ENCODE measurements at regions not wholly inside any gene's neighbourhood (a gene's known extent, or its start where the extent isn't known, plus 50 kb on each side); places are given as distances from the start of the nearest gene placed in this dataset.

GRCh38 chr6:74253261-74253660 is 557.3 kb downstream of the CD109 start:
- Histone ChIP-seq H3K4me3 (no peak overlapping the region), H3K27me3 (no peaks in the 10 kb centered on the region), H3K9me3 (no peaks in the 10 kb centered on the region), H3K36me3 (replicated peaks in 1 of 2; ENCODE audit: insufficient read depth in 1 of 2, low read depth in 2 of 2) (no peaks in the 10 kb centered on the region), H3K27ac (no peak overlapping the region), H3K4me1 (peaks cover 8% of the 10 kb centered on the region)
- ATAC-seq (no peak), DNase-seq (no peak)
- 49 to 63% methylated on average over 1 to 2 of the region's 2 CpGs for WGBS, 2 donors
- no peak for TF ChIP-seq POLR2A (IDR thresholded peaks at IDR 0.05)
- TF ChIP-seq, protein P1, sequence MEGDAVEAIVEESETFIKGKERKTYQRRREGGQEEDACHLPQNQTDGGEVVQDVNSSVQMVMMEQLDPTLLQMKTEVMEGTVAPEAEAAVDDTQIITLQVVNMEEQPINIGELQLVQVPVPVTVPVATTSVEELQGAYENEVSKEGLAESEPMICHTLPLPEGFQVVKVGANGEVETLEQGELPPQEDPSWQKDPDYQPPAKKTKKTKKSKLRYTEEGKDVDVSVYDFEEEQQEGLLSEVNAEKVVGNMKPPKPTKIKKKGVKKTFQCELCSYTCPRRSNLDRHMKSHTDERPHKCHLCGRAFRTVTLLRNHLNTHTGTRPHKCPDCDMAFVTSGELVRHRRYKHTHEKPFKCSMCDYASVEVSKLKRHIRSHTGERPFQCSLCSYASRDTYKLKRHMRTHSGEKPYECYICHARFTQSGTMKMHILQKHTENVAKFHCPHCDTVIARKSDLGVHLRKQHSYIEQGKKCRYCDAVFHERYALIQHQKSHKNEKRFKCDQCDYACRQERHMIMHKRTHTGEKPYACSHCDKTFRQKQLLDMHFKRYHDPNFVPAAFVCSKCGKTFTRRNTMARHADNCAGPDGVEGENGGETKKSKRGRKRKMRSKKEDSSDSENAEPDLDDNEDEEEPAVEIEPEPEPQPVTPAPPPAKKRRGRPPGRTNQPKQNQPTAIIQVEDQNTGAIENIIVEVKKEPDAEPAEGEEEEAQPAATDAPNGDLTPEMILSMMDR (IDR thresholded peaks at IDR 0.05): no peak
- intact Hi-C loops (cut with DNase I): no loop called here

DNA sequence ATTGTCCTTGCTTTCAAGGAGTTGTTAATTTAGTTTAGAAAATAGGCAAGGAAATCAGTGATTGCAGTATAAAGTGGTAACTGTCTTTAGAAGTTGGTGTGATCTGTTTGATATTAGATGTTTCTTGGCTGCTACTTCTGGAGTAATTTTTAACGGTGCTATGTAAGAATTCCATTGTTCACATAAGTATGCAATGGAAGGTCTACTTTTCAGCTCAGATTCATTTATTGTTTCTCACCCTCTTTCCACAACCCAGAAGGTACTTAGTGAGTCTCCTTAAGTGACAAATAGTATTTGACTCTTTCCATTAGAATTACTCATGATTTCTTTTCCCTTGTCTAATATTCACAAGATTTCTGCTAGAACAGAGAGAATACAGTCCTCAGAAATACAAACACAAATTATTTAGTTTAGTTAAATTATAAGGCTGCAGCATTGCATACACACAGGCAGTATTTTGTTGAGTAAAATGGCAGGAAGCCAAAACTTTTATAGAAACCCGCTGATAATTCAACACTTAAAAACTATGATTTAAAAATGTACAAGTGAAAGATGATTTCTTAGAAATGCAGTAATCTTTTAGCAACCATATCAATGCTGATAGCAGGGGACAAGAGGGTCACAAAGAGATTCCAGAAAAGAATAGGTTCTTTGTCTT is 554.3 kb downstream of the CD109 start:
- DNase-seq (no peak), ATAC-seq (no peak)
- H3K4me3 ChIP-seq: no peak overlapping the region
- H3K4me1 ChIP-seq: peaks cover 8% of the 10 kb centered on the region
- no peak for TF ChIP-seq POLR2A (IDR thresholded peaks at IDR 0.05)
- TF ChIP-seq, protein P1 (IDR thresholded peaks at IDR 0.05): no peak
- intact Hi-C loops (cut with DNase I): no loop called here
- H3K36me3 ChIP-seq (replicated peaks in 1 of 2; ENCODE audit: insufficient read depth in 1 of 2, low read depth in 2 of 2): no peaks in the 10 kb centered on the region
- 16 to 20% methylated on average over 2 of the region's 2 CpGs for WGBS, 2 donors
- no peaks in the 10 kb centered on the region for H3K27me3 ChIP-seq
- no peaks in the 10 kb centered on the region for H3K9me3 ChIP-seq
- no peak overlapping the region for H3K27ac ChIP-seq

DNA sequence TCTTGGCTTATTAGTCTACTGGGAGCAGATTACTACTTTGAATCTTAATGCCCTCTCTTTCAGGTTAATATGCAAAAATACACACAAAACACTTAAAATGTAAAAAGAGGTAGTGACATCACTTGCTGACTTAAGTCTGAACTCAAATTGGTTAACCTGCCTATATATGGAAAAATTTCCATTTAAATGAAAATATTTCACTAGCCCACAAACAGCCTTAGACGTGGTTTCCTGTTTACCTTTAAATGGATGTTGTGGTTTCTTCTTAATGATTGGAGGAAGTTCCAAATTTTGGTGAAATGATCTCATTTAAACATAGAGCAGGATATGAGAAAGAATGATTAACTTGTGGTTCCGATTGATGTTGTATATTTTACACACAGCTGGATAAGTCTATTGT is 553.7 kb downstream of the CD109 start:
- TF ChIP-seq, protein P1 (IDR thresholded peaks at IDR 0.05): no peak
- TF ChIP-seq POLR2A (IDR thresholded peaks at IDR 0.05): no peak
- Histone ChIP-seq H3K27me3 (no peaks in the 10 kb centered on the region), H3K9me3 (no peaks in the 10 kb centered on the region), H3K4me1 (peaks cover 8% of the 10 kb centered on the region), H3K4me3 (no peak overlapping the region), H3K36me3 (replicated peaks in 1 of 2; ENCODE audit: insufficient read depth in 1 of 2, low read depth in 2 of 2) (no peaks in the 10 kb centered on the region), H3K27ac (no peak overlapping the region)
- 28 to 30% methylated on average over 2 of the region's 2 CpGs for WGBS, 2 donors
- ATAC-seq: no peak
- intact Hi-C loops (cut with DNase I): no loop called here
- no peak for DNase-seq

DNA sequence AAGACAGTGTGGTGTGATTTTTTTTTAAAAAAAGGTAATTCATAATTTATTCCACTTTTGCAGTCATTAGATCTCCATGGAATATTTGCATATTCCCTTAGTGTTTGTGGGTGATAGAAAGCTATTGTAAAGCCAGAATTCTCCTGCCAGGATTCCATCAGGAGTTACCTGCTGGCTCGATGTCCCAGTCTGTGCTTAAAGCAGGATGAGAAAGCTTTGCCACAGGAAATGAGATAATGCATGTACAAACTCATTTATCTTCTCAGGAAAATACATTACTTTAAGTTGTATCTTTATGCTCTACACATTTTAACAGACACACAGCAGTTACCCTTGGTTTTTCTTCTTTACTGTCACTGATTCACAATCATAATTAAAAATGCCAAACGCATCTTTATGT is 553.0 kb downstream of the CD109 start:
- intact Hi-C loops (cut with DNase I): no loop called here
- DNase-seq (no peak), ATAC-seq (no peak)
- Histone ChIP-seq H3K27ac (no peak overlapping the region), H3K27me3 (no peaks in the 10 kb centered on the region), H3K36me3 (replicated peaks in 1 of 2; ENCODE audit: insufficient read depth in 1 of 2, low read depth in 2 of 2) (no peaks in the 10 kb centered on the region), H3K9me3 (no peaks in the 10 kb centered on the region), H3K4me3 (no peak overlapping the region), H3K4me1 (peaks cover 8% of the 10 kb centered on the region)
- WGBS, 2 donors: 27 to 29% methylated on average over 2 of the region's 2 CpGs
- TF ChIP-seq POLR2A (IDR thresholded peaks at IDR 0.05): no peak
- TF ChIP-seq, protein P1 (IDR thresholded peaks at IDR 0.05): no peak

DNA sequence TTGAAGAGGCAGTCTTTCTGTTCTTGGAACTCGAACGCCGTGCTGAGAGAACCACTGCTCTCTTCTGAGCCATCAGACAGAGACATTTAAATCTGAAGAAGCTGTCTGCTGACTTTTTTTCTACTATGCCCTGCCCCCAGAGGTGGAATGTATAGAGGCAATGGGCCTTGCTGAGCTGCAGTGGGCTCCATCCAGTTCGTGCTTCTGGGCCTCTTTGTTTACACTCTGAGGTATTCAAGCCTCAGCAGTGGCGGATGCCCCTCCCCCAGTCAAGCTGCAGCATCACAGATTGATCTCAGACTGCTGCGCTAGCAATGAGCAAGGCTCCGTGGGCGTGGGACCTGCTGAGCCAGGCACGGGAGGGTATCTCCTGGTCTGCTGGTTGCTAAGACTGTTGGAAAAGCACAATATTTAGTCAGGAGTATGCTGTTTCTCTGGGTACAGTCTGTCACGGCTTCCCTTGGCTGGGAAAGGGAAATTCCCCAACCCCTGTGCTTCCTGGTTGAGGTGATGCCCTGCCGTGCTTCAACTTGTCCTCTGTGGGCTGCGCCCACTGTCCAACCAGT is 526.8 kb downstream of the CD109 start:
- ATAC-seq (no peak), DNase-seq (no peak)
- TF ChIP-seq POLR2A (IDR thresholded peaks at IDR 0.05): no peak
- TF ChIP-seq, protein P1 (IDR thresholded peaks at IDR 0.05): no peak
- no peaks in the 10 kb centered on the region for H3K36me3 ChIP-seq (replicated peaks in 1 of 2; ENCODE audit: insufficient read depth in 1 of 2, low read depth in 2 of 2)
- H3K9me3 ChIP-seq: no peaks in the 10 kb centered on the region
- intact Hi-C loops (cut with DNase I): no loop called here
- 41 to 69% methylated on average over 4 to 12 of the region's 12 CpGs for WGBS, 2 donors
- no peaks in the 10 kb centered on the region for H3K27me3 ChIP-seq
- H3K4me3 ChIP-seq: no peak overlapping the region
- no peaks in the 10 kb centered on the region for H3K4me1 ChIP-seq
- no peak overlapping the region for H3K27ac ChIP-seq
